Karpas-422 (cell line): ENCODE measurements at regions not wholly inside any gene's neighbourhood (a gene's known extent, or its start where the extent isn't known, plus 50 kb on each side); places are given as distances from the start of the nearest gene placed in this dataset.
"Not testable (repeated sequence)": the region's sequence is repeated elsewhere in the genome, so short reads cannot be mapped to it uniquely, and the experiment has no call there.

Source experiments
- DNase-seq: peaks from one replicate; pipeline ENCODE4 v3.0.0-alpha.2; 2015
- H2AFZ ChIP-seq: fragments of 200-600 bp; sonication (generic); 2 replicates; pipeline ENCODE4 v1.6.1; 2014; ENCODE audit warnings: antibody characterized with exemption, low read length, mixed read lengths
- H3K27ac ChIP-seq: fragments of 200-600 bp; sonication (generic); 2 replicates; pipeline ENCODE4 v1.5.1; 2014; ENCODE audit warnings: mild to moderate bottlenecking, low read length, moderate library complexity
- H3K27me3 ChIP-seq: fragments of 200-600 bp; sonication (generic); 2 replicates; pipeline ENCODE4 v1.6.1; 2014; ENCODE audit warnings: low read length, mixed read lengths
- H3K36me3 ChIP-seq: fragments of 200-600 bp; sonication (generic); 2 replicates; pipeline ENCODE4 v1.6.1; 2014; ENCODE audit warnings: low read length, mixed read lengths; ENCODE audit not compliant: insufficient read depth
- H3K4me1 ChIP-seq: fragments of 200-600 bp; sonication (generic); 2 replicates; pipeline ENCODE4 v1.6.1; 2014; ENCODE audit warnings: mild to moderate bottlenecking, low read length, mixed read lengths
- H3K4me2 ChIP-seq: fragments of 200-600 bp; sonication (generic); 2 replicates; pipeline ENCODE4 v1.6.1; 2014; ENCODE audit warnings: low read length, low read depth, mild to moderate bottlenecking; ENCODE audit not compliant: poor library complexity, severe bottlenecking
- H3K4me3 ChIP-seq: fragments of 200-600 bp; sonication (generic); 2 replicates; pipeline ENCODE4 v1.5.1; 2014; ENCODE audit warnings: mild to moderate bottlenecking, antibody characterized with exemption, low read length, mixed read lengths
- H3K79me2 ChIP-seq: fragments of 200-600 bp; sonication (generic); 2 replicates; pipeline ENCODE4 v1.6.1; 2014; ENCODE audit warnings: mild to moderate bottlenecking, low read length, mixed read lengths
- H3K9ac ChIP-seq: fragments of 200-600 bp; sonication (generic); 2 replicates; pipeline ENCODE4 v1.6.0; 2014; ENCODE audit warnings: low read length
- H3K9me2 ChIP-seq: fragments of 200-600 bp; sonication (generic), shearing (Covaris generic); replicated peaks from 2 replicates; pipeline ENCODE4 v1.6.0; 2014; ENCODE audit warnings: mild to moderate bottlenecking, low read length, moderate library complexity; ENCODE audit not compliant: insufficient read depth
- H3K9me3 ChIP-seq: fragments of 300-700, 200-600 bp; sonication (generic); 2 replicates; pipeline ENCODE4 v1.6.1; 2014; ENCODE audit warnings: low read length, mixed read lengths
- H4K20me1 ChIP-seq: fragments of 200-600 bp; sonication (generic); 2 replicates; pipeline ENCODE4 v1.6.1; 2014; ENCODE audit warnings: mild to moderate bottlenecking, antibody characterized with exemption, low read length, low read depth; ENCODE audit not compliant: insufficient read depth

- no peak overlapping the region for H3K4me2 ChIP-seq
- H3K79me2 ChIP-seq = no peaks in the 10 kb centered on the region
- H4K20me1 ChIP-seq = no peaks in the 10 kb centered on the region
- H3K27me3 ChIP-seq = no peaks in the 10 kb centered on the region
- H3K9me3 ChIP-seq = no peaks in the 10 kb centered on the region
- no peak for DNase-seq
- H3K36me3 ChIP-seq = no peaks in the 10 kb centered on the region
- H3K9ac ChIP-seq = no peak overlapping the region
- H3K4me1 ChIP-seq = no peaks in the 10 kb centered on the region
- no peak overlapping the region for H3K27ac ChIP-seq
- no peak overlapping the region for H2AFZ ChIP-seq
- H3K4me3 ChIP-seq = no peak overlapping the region
- no peaks in the 10 kb centered on the region for H3K9me2 ChIP-seq
Observed at GRCh38 chr2:175356901-175357300, 175.4 kb upstream of the ATP5MC3 start.

- no peaks in the 10 kb centered on the region for H3K9me3 ChIP-seq
- no peaks in the 10 kb centered on the region for H3K36me3 ChIP-seq
- no peaks in the 10 kb centered on the region for H4K20me1 ChIP-seq
- H3K4me1 ChIP-seq = no peaks in the 10 kb centered on the region
- H3K27ac ChIP-seq = no peak overlapping the region
- no peak overlapping the region for H2AFZ ChIP-seq
- H3K27me3 ChIP-seq = no peaks in the 10 kb centered on the region
- no peak overlapping the region for H3K9ac ChIP-seq
- H3K9me2 ChIP-seq = no peaks in the 10 kb centered on the region
- no peak for DNase-seq
- H3K4me2 ChIP-seq = no peak overlapping the region
- H3K79me2 ChIP-seq = no peaks in the 10 kb centered on the region
- H3K4me3 ChIP-seq = no peak overlapping the region
Observed at GRCh38 chr2:175355246-175355645, 173.7 kb upstream of the ATP5MC3 start.

- H3K9me3 ChIP-seq = no peaks in the 10 kb centered on the region
- DNase-seq = no peak
- H3K4me1 ChIP-seq = no peaks in the 10 kb centered on the region
- no peaks in the 10 kb centered on the region for H3K79me2 ChIP-seq
- H2AFZ ChIP-seq = no peak overlapping the region
- no peaks in the 10 kb centered on the region for H3K27me3 ChIP-seq
- H3K4me3 ChIP-seq = no peak overlapping the region
- no peaks in the 10 kb centered on the region for H3K36me3 ChIP-seq
- no peak overlapping the region for H3K27ac ChIP-seq
- H3K9ac ChIP-seq = no peak overlapping the region
- no peaks in the 10 kb centered on the region for H4K20me1 ChIP-seq
- H3K4me2 ChIP-seq = no peak overlapping the region
- H3K9me2 ChIP-seq = no peaks in the 10 kb centered on the region
Observed at GRCh38 chr2:175353275-175353674, 171.8 kb upstream of the ATP5MC3 start.

DNA sequence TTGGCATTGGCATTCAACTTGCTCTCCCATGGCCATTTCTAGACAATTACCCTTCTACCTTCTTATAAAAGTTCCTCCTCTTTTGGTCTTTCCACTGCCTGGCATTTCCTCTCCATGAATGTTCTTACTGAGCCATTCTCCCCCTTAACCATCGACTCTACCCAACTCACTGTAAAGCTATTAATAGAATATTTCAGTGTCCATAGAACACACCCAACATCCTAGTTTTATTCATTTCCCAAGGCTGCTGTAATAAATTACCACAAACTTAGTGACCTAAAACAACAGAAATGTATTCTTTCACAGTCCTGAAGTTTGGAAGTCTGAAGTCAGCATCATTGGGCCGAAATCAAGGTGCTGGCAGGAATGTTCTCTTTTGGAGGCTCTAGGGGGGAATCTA lies 170.0 kb upstream of the ATP5MC3 start:
- H3K9me3 ChIP-seq = no peaks in the 10 kb centered on the region
- H3K4me1 ChIP-seq = no peaks in the 10 kb centered on the region
- no peaks in the 10 kb centered on the region for H3K79me2 ChIP-seq
- H3K9ac ChIP-seq = no peak overlapping the region
- H4K20me1 ChIP-seq = no peaks in the 10 kb centered on the region
- no peaks in the 10 kb centered on the region for H3K9me2 ChIP-seq
- no peak overlapping the region for H3K4me2 ChIP-seq
- no peaks in the 10 kb centered on the region for H3K27me3 ChIP-seq
- no peak overlapping the region for H3K27ac ChIP-seq
- H2AFZ ChIP-seq = no peak overlapping the region
- no peaks in the 10 kb centered on the region for H3K36me3 ChIP-seq
- DNase-seq = no peak
- no peak overlapping the region for H3K4me3 ChIP-seq

DNA sequence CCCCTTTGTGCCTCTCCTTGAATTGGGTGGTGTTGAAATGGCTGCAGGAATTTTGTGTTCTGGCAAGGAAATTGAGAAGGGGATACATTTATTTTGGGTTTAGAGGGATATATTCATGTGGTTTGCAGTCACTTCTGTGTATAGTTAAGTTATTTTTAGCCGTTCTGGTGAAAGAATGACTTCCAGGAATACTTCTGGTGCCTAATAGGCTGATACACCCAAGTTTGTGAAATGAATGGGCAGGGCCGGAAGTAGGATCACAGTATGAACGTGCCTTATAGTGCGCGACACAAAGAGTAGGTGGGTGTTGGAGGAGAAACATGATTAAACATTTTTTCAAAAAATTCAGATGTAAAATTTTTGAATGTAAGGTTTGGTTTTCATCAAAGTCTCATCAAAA lies 168.6 kb upstream of the ATP5MC3 start:
- no peak overlapping the region for H3K9ac ChIP-seq
- H4K20me1 ChIP-seq = no peaks in the 10 kb centered on the region
- no peaks in the 10 kb centered on the region for H3K9me2 ChIP-seq
- H3K4me3 ChIP-seq = no peak overlapping the region
- H3K27me3 ChIP-seq = no peaks in the 10 kb centered on the region
- H3K4me1 ChIP-seq = no peaks in the 10 kb centered on the region
- no peak overlapping the region for H2AFZ ChIP-seq
- no peak overlapping the region for H3K27ac ChIP-seq
- H3K36me3 ChIP-seq = no peaks in the 10 kb centered on the region
- no peaks in the 10 kb centered on the region for H3K79me2 ChIP-seq
- H3K4me2 ChIP-seq = no peak overlapping the region
- DNase-seq = no peak
- H3K9me3 ChIP-seq = no peaks in the 10 kb centered on the region

GRCh38 chr2:175342085-175342484 lies 160.6 kb upstream of the ATP5MC3 start:
- Histone ChIP-seq H3K4me3 (no peak overlapping the region), H3K9me3 (peaks cover 13% of the 10 kb centered on the region), H3K9me2 (no peaks in the 10 kb centered on the region), H3K9ac (no peak overlapping the region), H3K4me2 (no peak overlapping the region), H3K36me3 (no peaks in the 10 kb centered on the region), H3K27me3 (0 out of 2 replicates have a peak, but pooled peaks cover 3% of the 10 kb centered on the region), H3K79me2 (no peaks in the 10 kb centered on the region), H2AFZ (no peak overlapping the region), H3K27ac (no peak overlapping the region), H4K20me1 (no peaks in the 10 kb centered on the region), H3K4me1 (no peaks in the 10 kb centered on the region)
- DNase-seq = no peak

GRCh38 chr2:175330195-175330594 lies 148.7 kb upstream of the ATP5MC3 start:
- no peak overlapping the region for H3K4me3 ChIP-seq
- H3K9me2 ChIP-seq = no peaks in the 10 kb centered on the region
- H3K27me3 ChIP-seq = no peaks in the 10 kb centered on the region
- H2AFZ ChIP-seq = no peak overlapping the region
- H3K27ac ChIP-seq = no peak overlapping the region
- no peaks in the 10 kb centered on the region for H3K79me2 ChIP-seq
- DNase-seq = no peak
- H3K4me1 ChIP-seq = no peaks in the 10 kb centered on the region
- no peaks in the 10 kb centered on the region for H4K20me1 ChIP-seq
- no peak overlapping the region for H3K9ac ChIP-seq
- H3K36me3 ChIP-seq = no peaks in the 10 kb centered on the region
- H3K4me2 ChIP-seq = no peak overlapping the region
- peaks cover 4% of the 10 kb centered on the region; the same call in 1 of the 2 replicates for H3K9me3 ChIP-seq

DNA sequence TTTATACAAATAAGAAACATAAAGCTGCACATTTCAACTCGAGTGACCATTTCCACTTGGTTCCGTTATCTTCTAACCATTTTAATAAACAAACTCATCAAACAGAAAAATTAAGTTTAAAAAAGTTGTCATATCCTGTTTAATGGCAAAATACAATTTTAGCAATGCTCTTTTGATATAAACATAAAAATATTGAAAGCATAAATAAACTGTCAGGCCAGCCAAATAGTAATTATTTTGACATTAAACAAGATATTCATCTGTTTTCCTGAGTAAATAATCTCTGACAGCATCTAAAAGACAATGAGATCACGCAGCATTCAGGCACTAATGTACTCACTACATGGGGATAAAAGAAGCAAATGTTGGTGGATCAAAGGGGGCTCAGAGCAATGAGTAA lies 145.3 kb upstream of the ATP5MC3 start:
- H2AFZ ChIP-seq = no peak overlapping the region
- H3K4me2 ChIP-seq = no peak overlapping the region
- peaks cover 4% of the 10 kb centered on the region; the same call in 1 of the 2 replicates for H3K9me3 ChIP-seq
- H3K9ac ChIP-seq = no peak overlapping the region
- H3K36me3 ChIP-seq = no peaks in the 10 kb centered on the region
- no peaks in the 10 kb centered on the region for H4K20me1 ChIP-seq
- no peaks in the 10 kb centered on the region for H3K9me2 ChIP-seq
- no peaks in the 10 kb centered on the region for H3K27me3 ChIP-seq
- no peaks in the 10 kb centered on the region for H3K79me2 ChIP-seq
- H3K4me3 ChIP-seq = no peak overlapping the region
- DNase-seq = no peak
- H3K4me1 ChIP-seq = no peaks in the 10 kb centered on the region
- H3K27ac ChIP-seq = no peak overlapping the region

DNA sequence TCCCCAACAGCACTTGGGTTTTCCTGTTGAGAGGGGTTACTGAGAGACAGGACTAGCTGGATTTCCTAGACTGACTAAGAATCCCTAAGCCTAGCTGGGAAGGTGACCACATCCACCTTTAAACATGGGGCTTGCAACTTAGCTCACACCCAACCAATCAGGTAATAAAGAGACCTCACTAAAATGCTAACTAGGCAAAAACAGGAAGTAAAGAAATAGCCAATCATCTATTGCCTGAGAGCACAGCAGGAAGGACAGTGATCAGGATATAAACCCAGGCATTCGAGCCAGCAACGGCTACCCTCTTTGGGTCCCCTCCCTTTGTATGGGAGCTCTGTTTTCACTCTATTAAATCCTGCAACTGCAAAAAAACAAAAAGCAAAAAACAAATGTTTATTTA lies 144.7 kb upstream of the ATP5MC3 start:
- not testable (repeated sequence) for H3K4me3 ChIP-seq, DNase-seq, H3K9me2 ChIP-seq, H3K36me3 ChIP-seq, H3K27ac ChIP-seq, H3K4me2 ChIP-seq, H3K27me3 ChIP-seq, H3K9ac ChIP-seq, H2AFZ ChIP-seq, H3K79me2 ChIP-seq, H4K20me1 ChIP-seq, H3K4me1 ChIP-seq, H3K9me3 ChIP-seq
